ENCODE measurements at regions not wholly inside any gene's neighbourhood (a gene's known extent, or its start where the extent isn't known, plus 50 kb on each side); places are given as distances from the start of the nearest gene placed in this dataset.

GRCh38 chr4:111435986-111436744, 709.1 kb upstream of the FAM241A start:
- in situ Hi-C loops (cut with MboI; ENCODE audit: low sequenced_read_pairs): no loop called here
- POLR2A ChIA-PET (ENCODE audit: unreplicated experiment): no interaction called here

More at GRCh38 chr4:111435986-111436744, 709.1 kb upstream of the FAM241A start:
- WGBS, 2 experiments (ENCODE audit: extremely low coverage in 2 of 2, insufficient read length in 1 of 2): no CpG with 5 or more reads among the region's 2 CpGs
- Histone ChIP-seq H3K23ac (ENCODE audit: low read depth, low read length) (no peak overlapping the region), H4K5ac (ENCODE audit: low read depth, low read length) (no peak overlapping the region), H2AFZ (replicated peaks; ENCODE audit: low read length, poor library complexity) (no peak overlapping the region), H3K18ac (ENCODE audit: low read depth, low read length) (no peak overlapping the region), H3K4me3 (ENCODE audit: insufficient read depth, low read depth, low read length) (no peak overlapping the region), H2BK15ac (ENCODE audit: low read depth, low read length) (no peak overlapping the region), H2BK20ac (ENCODE audit: low read depth, low read length) (no peak overlapping the region), H3K4me1 (ENCODE audit: control insufficient read depth, insufficient read depth, low read length) (no peaks in the 10 kb centered on the region), H3K36me3 (ENCODE audit: control insufficient read depth, insufficient read depth, low read length) (no peaks in the 10 kb centered on the region), H4K8ac (ENCODE audit: low read depth in 2 of 2, low read length in 2 of 2) (no peak overlapping the region), H3K27ac (ENCODE audit: insufficient read depth, low read length) (no peak overlapping the region), H3K4me2 (ENCODE audit: low read depth, low read length) (no peak overlapping the region), H2AK5ac (ENCODE audit: low read depth, low read length) (no peak overlapping the region), H3K56ac (ENCODE audit: extremely low read depth, insufficient read depth, low read length) (no peak overlapping the region), H3K9me1 (ENCODE audit: insufficient read depth, low read length) (no peaks in the 10 kb centered on the region), H2BK5ac (ENCODE audit: low read depth, low read length, poor library complexity, severe bottlenecking) (no peak overlapping the region), H3K9ac (ENCODE audit: low read depth, low read length) (no peak overlapping the region), H2BK120ac (ENCODE audit: low read depth, low read length) (no peak overlapping the region), H3K14ac (replicated peaks; ENCODE audit: low read depth, low read length) (no peak overlapping the region), H3K79me1 (ENCODE audit: low read depth in 1 of 2, low read length in 2 of 2) (no peaks in the 10 kb centered on the region), H3K4ac (ENCODE audit: low read depth, low read length) (no peak overlapping the region), H3K27me3 (ENCODE audit: control insufficient read depth, insufficient read depth, low read length) (no peaks in the 10 kb centered on the region), H3K9me3 (ENCODE audit: control insufficient read depth, insufficient read depth, low read length) (no peaks in the 10 kb centered on the region), H4K20me1 (ENCODE audit: insufficient read depth, low read length) (no peaks in the 10 kb centered on the region), H4K91ac (ENCODE audit: insufficient read depth, low read depth, low read length) (no peak overlapping the region), H2AK9ac (replicated peaks; ENCODE audit: low read depth, low read length, poor library complexity) (no peak overlapping the region)
- intact Hi-C loops (cut with micrococcal nuclease): no loop called here
- TF ChIP-seq RAD21 (IDR thresholded peaks at IDR 0.05; ENCODE audit: low read length) (no peak), CTCF (conservative IDR thresholded peaks at IDR 0.05; ENCODE audit: low read depth, low read length) (no peak), MAZ (IDR thresholded peaks at IDR 0.05; ENCODE audit: borderline replicate concordance, low read depth, low read length) (no peak), NFE2L2 (IDR thresholded peaks at IDR 0.05; ENCODE audit: low read depth, low read length) (no peak), CEBPB (IDR thresholded peaks at IDR 0.05; ENCODE audit: low read depth, low read length) (no peak), RFX5 (IDR thresholded peaks at IDR 0.05; ENCODE audit: low read depth, low read length) (no peak)
- no peak for DNase-seq
- ATAC-seq (ENCODE audit: low read depth): no peak
- BruUV-seq (replicated peaks): no TSS peak
- CTCF ChIA-PET: no interaction called here
- dilution Hi-C loops (cut with HindIII; ENCODE audit: low sequenced_read_pairs, unreplicated experiment): no loop called here

Measured in IMR-90 (cell line).